ENCODE measurements at regions not wholly inside any gene's neighbourhood (a gene's known extent, or its start where the extent isn't known, plus 50 kb on each side); places are given as distances from the start of the nearest gene placed in this dataset.

DNA sequence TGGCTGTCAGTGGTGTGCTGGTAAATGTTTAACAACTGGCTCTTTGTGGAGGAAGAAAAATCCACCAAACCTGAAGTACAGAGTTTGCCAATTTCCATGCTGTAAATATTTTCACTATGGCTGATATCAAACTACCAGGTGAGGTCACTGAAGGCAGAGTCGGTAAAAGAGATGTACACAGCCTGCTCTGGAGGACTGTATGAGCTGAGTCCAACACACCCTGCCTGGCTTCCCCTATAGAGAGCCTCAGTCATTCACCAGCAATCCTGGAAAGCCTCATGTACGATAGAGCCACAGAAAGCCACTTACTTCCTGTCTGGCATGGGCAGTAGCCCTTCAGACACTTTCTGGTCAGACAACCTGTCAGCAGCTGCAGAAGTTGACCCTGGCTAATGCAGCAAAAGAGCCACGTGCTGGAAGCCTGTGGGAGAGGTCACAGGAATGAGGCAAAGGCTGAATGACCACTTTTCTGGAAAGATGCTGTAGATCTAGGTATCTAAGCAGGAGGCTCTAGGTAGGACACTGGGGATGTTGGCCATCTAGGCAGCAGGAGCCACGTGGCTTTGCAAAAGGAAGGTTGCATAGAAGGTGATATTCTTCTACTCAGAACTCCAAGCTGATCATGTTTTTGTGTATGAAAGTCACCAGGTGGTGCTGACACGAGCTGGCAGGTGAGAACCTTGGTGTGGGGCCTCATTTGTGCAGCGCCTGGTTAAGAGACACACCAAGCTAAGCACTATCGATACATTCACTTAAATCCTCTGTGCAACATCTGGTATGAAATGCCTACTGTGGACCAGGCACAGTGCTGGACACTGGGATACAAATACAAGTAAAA is 553.9 kb downstream of the VRK1 start:
- H3K4me3 ChIP-seq (ENCODE audit: low read length), result no peak overlapping the region
- TF ChIP-seq, protein P1, sequence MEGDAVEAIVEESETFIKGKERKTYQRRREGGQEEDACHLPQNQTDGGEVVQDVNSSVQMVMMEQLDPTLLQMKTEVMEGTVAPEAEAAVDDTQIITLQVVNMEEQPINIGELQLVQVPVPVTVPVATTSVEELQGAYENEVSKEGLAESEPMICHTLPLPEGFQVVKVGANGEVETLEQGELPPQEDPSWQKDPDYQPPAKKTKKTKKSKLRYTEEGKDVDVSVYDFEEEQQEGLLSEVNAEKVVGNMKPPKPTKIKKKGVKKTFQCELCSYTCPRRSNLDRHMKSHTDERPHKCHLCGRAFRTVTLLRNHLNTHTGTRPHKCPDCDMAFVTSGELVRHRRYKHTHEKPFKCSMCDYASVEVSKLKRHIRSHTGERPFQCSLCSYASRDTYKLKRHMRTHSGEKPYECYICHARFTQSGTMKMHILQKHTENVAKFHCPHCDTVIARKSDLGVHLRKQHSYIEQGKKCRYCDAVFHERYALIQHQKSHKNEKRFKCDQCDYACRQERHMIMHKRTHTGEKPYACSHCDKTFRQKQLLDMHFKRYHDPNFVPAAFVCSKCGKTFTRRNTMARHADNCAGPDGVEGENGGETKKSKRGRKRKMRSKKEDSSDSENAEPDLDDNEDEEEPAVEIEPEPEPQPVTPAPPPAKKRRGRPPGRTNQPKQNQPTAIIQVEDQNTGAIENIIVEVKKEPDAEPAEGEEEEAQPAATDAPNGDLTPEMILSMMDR (conservative IDR thresholded peaks at IDR 0.05; ENCODE audit: low read depth, low read length), result no peak
- no peak for DNase-seq (ENCODE audit: low read depth)

DNA sequence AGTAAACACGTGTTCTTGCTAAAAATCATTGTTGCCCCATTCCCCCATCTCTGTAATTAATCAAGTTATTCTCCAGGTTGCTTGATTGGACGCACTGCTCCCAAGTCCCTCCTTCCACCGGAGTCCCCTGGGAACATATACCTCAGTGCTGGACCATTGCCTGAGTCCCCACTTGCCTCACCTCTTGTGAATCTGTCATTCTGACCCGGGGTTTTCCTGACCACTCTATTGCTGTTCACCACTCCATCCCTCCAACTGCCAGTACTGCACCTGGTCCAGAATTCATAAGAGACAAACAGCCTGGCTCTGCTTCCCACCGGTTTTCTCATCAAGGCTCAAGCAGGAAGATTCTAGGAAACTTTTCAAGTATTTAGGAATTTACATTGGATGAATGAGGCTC is 555.9 kb downstream of the VRK1 start:
- DNase-seq (ENCODE audit: low read depth), result no peak
- TF ChIP-seq, protein P1 (conservative IDR thresholded peaks at IDR 0.05; ENCODE audit: low read depth, low read length), result no peak
- H3K4me3 ChIP-seq (ENCODE audit: low read length), result no peak overlapping the region

DNA sequence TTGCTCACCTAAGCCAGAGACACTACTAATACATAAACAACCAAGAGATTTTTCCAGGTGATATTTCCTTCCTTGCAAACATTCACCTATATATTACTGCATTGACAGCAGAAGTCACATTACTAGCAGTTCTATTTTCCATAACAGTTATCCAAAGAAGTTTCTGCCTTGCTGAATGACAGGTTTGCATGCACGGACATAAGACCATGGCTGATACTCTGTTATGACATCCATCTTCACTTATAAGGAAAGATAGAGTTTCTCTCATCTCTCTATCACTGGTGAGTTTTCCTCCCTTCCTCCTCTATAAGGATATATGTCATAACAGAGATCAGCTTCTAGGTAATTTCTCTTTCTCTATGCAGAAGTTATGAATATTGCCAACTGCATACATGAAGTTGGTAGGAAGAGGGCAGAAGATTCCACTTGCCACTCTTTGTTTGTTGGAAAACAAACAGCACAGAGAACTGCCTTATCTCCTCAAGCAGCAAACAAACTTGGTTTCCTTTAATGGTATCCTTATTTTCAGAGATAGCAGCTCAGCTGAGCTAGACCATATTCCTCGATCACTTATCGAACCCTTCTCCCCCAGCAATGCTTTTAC is 557.0 kb downstream of the VRK1 start:
- no peak overlapping the region for H3K4me3 ChIP-seq (ENCODE audit: low read length)
- DNase-seq (ENCODE audit: low read depth), result no peak
- TF ChIP-seq, protein P1 (conservative IDR thresholded peaks at IDR 0.05; ENCODE audit: low read depth, low read length), result no peak

DNA sequence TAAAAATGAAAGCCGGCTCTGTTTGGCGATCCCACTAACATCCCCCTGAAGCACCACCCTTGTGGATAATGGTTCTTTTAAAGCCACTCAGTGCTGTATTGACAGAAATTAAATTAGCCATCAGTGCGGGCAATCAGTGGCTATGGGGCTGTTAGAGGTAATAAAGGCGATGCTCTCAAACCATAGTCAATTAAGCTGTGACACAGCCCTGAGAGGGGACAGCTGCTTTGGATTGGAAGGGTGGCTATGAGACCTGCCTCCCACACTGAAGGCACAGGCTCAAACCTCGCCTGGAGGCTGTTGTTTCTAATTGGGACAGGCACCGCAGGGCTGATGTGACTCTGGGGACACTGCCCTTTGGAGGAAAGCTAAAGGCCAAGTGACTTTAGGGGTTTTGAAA is 562.2 kb downstream of the VRK1 start:
- DNase-seq (ENCODE audit: low read depth), result no peak
- TF ChIP-seq, protein P1 (conservative IDR thresholded peaks at IDR 0.05; ENCODE audit: low read depth, low read length), result no peak
- no peak overlapping the region for H3K4me3 ChIP-seq (ENCODE audit: low read length)

DNA sequence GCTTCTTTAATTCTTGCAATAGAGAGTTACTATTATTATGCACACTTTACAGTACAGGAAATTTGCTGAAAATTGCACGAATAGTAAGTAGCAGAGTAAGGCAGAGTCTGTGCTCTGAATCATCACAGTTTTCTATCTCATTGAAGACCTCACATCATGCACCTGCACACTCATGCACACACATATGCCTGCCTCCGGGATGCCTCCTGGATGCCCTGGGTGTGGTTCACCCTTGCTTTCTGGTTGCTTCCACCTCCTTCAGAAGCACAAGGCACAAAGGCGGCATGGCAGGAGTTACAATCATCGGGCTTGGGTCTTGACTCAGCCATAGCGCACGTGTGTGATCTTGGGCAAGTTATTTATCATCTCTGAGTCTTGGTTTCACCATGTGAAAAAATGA is 564.0 kb downstream of the VRK1 start:
- TF ChIP-seq, protein P1 (conservative IDR thresholded peaks at IDR 0.05; ENCODE audit: low read depth, low read length), result no peak
- no peak for DNase-seq (ENCODE audit: low read depth)
- no peak overlapping the region for H3K4me3 ChIP-seq (ENCODE audit: low read length)

DNA sequence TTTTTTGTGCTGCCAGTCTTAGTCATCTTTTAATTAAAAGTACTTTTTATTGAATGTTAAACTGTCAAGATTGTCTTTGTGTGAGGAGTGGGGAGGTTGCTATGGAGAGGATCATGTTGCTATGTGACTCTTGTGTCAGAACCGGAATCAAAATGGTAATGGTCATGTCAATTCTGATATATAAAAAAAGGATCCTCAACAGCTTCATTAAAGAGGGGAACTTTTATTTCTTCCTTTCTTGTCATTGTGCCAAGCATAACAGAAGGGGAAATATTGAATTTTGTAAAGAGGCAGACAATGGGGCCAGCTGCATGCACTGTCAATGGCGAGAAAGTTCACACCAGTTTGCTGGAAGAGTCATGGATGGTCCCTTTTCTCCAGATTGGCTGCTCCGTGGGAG is 564.8 kb downstream of the VRK1 start:
- no peak for DNase-seq (ENCODE audit: low read depth)
- TF ChIP-seq, protein P1 (conservative IDR thresholded peaks at IDR 0.05; ENCODE audit: low read depth, low read length), result no peak
- no peak overlapping the region for H3K4me3 ChIP-seq (ENCODE audit: low read length)

DNA sequence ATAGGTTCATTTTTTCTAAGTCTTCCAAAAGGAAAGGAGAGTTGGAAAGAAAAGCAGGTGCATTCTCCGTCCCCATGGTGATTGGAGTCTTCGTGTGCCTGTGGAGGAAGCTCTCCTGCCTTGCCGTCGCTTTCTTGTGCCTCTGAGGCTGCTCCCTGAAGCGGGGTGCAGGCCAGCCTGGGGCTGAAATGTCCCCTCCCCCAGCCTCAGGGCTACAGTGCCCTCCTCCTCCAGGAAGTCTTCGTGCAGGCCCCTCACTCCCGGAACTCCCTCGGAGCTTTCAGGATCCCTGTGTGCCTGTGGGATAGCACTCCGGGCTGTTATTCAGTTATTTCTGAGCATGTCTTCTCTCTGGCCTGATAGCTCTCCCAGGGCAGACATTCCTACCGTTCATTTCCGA is 569.2 kb downstream of the VRK1 start:
- H3K4me3 ChIP-seq (ENCODE audit: low read length), result no peak overlapping the region
- no peak for DNase-seq (ENCODE audit: low read depth)
- TF ChIP-seq, protein P1 (conservative IDR thresholded peaks at IDR 0.05; ENCODE audit: low read depth, low read length), result no peak

Measured in retinal pigment epithelial cell (primary cell).